H9 (cell line): ENCODE measurements at regions not wholly inside any gene's neighbourhood (a gene's known extent, or its start where the extent isn't known, plus 50 kb on each side); places are given as distances from the start of the nearest gene placed in this dataset.

Source experiments
- DNase-seq: peaks from one replicate; pipeline ENCODE4 v3.0.0-alpha.2; 2017
- H2AFZ ChIP-seq: one replicate; pipeline ENCODE4 v1.6.1; 2013; ENCODE audit warnings: mild to moderate bottlenecking, low read length, control low read depth, moderate library complexity
- H2AK5ac ChIP-seq: 2 replicates; pipeline ENCODE4 v1.6.1; 2013; ENCODE audit warnings: low read length, control low read depth, mixed read lengths; ENCODE audit not compliant: insufficient read length
- H2BK120ac ChIP-seq: one replicate; pipeline ENCODE4 v1.6.1; 2013; ENCODE audit warnings: low read depth, mild to moderate bottlenecking, low read length, control low read depth, inconsistent platforms; ENCODE audit not compliant: poor library complexity, severe bottlenecking
- H2BK12ac ChIP-seq: 2 replicates; pipeline ENCODE4 v1.6.1; 2013; ENCODE audit warnings: low read length, control low read depth, mixed read lengths, low read depth; ENCODE audit not compliant: insufficient read length
- H2BK15ac ChIP-seq: 2 replicates; pipeline ENCODE4 v1.6.1; 2013; ENCODE audit warnings: low read depth, low read length, control low read depth
- H2BK20ac ChIP-seq: one replicate; pipeline ENCODE4 v1.6.1; 2013; ENCODE audit warnings: low read depth, mild to moderate bottlenecking, low read length, control low read depth, inconsistent platforms; ENCODE audit not compliant: poor library complexity, severe bottlenecking
- H2BK5ac ChIP-seq: 2 replicates; pipeline ENCODE4 v1.6.1; 2013; ENCODE audit warnings: low read length, control low read depth, mixed read lengths; ENCODE audit not compliant: insufficient read length
- H3K14ac ChIP-seq: 2 replicates; pipeline ENCODE4 v1.6.1; 2013; ENCODE audit warnings: low read length, control low read depth; ENCODE audit not compliant: insufficient read depth
- H3K18ac ChIP-seq: 2 replicates; pipeline ENCODE4 v1.6.1; 2013; ENCODE audit warnings: low read depth, mild to moderate bottlenecking, mixed read lengths, low read length, control low read depth; ENCODE audit not compliant: insufficient read length
- H3K23ac ChIP-seq: 2 replicates; pipeline ENCODE4 v1.6.1; 2013; ENCODE audit warnings: low read length, control low read depth, mixed read lengths, low read depth; ENCODE audit not compliant: insufficient read length
- H3K23me2 ChIP-seq: 2 replicates; pipeline ENCODE4 v1.6.1; 2013; ENCODE audit warnings: low read depth, mild to moderate bottlenecking, mixed read lengths, low read length, control low read depth; ENCODE audit not compliant: insufficient read length, poor library complexity, severe bottlenecking
- H3K27ac ChIP-seq: 2 replicates; pipeline ENCODE4 v1.5.1; 2013; ENCODE audit warnings: low read length, control low read depth, mixed read lengths, low read depth; ENCODE audit not compliant: insufficient read length
- H3K27me3 ChIP-seq: 2 replicates; pipeline ENCODE4 v1.6.1; 2013; ENCODE audit warnings: low read length, control low read depth, inconsistent platforms; ENCODE audit not compliant: insufficient read depth
- H3K4ac ChIP-seq: 2 replicates; pipeline ENCODE4 v1.6.1; 2013; ENCODE audit warnings: low read depth, mild to moderate bottlenecking, control low read depth, inconsistent platforms, low read length, moderate library complexity
- H3K4me1 ChIP-seq: 2 replicates; pipeline ENCODE4 v1.6.1; 2013; ENCODE audit warnings: low read length, control low read depth, inconsistent platforms; ENCODE audit not compliant: insufficient read depth
- H3K4me2 ChIP-seq: 2 replicates; pipeline ENCODE4 v1.6.1; 2013; ENCODE audit warnings: low read length, control low read depth, mixed read lengths; ENCODE audit not compliant: insufficient read length, insufficient read depth
- H3K56ac ChIP-seq: 2 replicates; pipeline ENCODE4 v1.6.1; 2013; ENCODE audit warnings: low read depth, mild to moderate bottlenecking, mixed read lengths, low read length, control low read depth; ENCODE audit not compliant: insufficient read length
- H3K79me1 ChIP-seq: 2 replicates; pipeline ENCODE4 v1.6.1; 2013; ENCODE audit warnings: low read depth, mild to moderate bottlenecking, moderate library complexity, low read length, control low read depth, inconsistent platforms; ENCODE audit not compliant: insufficient read depth, poor library complexity, severe bottlenecking
- H3K79me2 ChIP-seq: 2 replicates; pipeline ENCODE4 v1.6.1; 2013; ENCODE audit warnings: low read length, control low read depth, inconsistent platforms; ENCODE audit not compliant: insufficient read depth
- H3K9ac ChIP-seq: 2 replicates; pipeline ENCODE4 v1.6.1; 2013; ENCODE audit warnings: low read length, control low read depth, mixed read lengths; ENCODE audit not compliant: insufficient read length; ENCODE audit errors: extremely low read depth
- H3K9me3 ChIP-seq: one replicate; pipeline ENCODE4 v1.6.1; 2013; ENCODE audit warnings: low read depth, low read length, inconsistent platforms; ENCODE audit not compliant: control insufficient read depth
- H3T11ph ChIP-seq: one replicate; pipeline ENCODE4 v1.6.1; 2013; ENCODE audit warnings: mild to moderate bottlenecking, low read length, control low read depth, inconsistent platforms
- H4K20me1 ChIP-seq: one replicate; pipeline ENCODE4 v1.6.1; 2013; ENCODE audit not compliant: control insufficient read depth, insufficient read length, insufficient read depth
- H4K5ac ChIP-seq: 2 replicates; pipeline ENCODE4 v1.6.1; 2013; ENCODE audit warnings: low read depth, mild to moderate bottlenecking, mixed read lengths, low read length, control low read depth; ENCODE audit not compliant: insufficient read length
- H4K8ac ChIP-seq: replicated peaks from 2 replicates; pipeline ENCODE4 v1.6.1; 2013; ENCODE audit warnings: low read length, control low read depth, mixed read lengths, low read depth; ENCODE audit not compliant: insufficient read length
- H4K91ac ChIP-seq: 2 replicates; pipeline ENCODE4 v1.6.1; 2013; ENCODE audit warnings: low read depth, mild to moderate bottlenecking, moderate library complexity, mixed read lengths, low read length, control low read depth; ENCODE audit not compliant: insufficient read length
- H3K27ac Mint-ChIP-seq, 3 experiments: 2 replicates in 2 of 3; 3 replicates in 1 of 3; pipeline ENCODE4 v1.8.0; 2020 to 2021; ENCODE audit warnings: mixed read lengths in 3 of 3, mild to moderate bottlenecking in 1 of 3, moderate library complexity in 1 of 3
- H3K27me3 Mint-ChIP-seq: 2 replicates; pipeline ENCODE4 v1.8.0; 2021; ENCODE audit warnings: low read depth, mild to moderate bottlenecking, moderate library complexity, mixed read lengths
- H3K36me3 Mint-ChIP-seq, 3 experiments: 2 replicates in 2 of 3; 3 replicates in 1 of 3; pipeline ENCODE4 v1.8.0; 2020 to 2021; ENCODE audit warnings: low read depth in 3 of 3, mixed read lengths in 3 of 3; ENCODE audit not compliant: insufficient read depth in 1 of 3
- H3K4me1 Mint-ChIP-seq, 2 experiments: 2 replicates each; pipeline ENCODE4 v1.8.0; 2020; ENCODE audit warnings: mixed read lengths in 2 of 2
- H3K4me3 Mint-ChIP-seq, 2 experiments: 2 replicates in 1 of 2; 3 replicates in 1 of 2; pipeline ENCODE4 v1.8.0; 2020 to 2021; ENCODE audit warnings: mild to moderate bottlenecking in 2 of 2, mixed read lengths in 2 of 2, moderate library complexity in 1 of 2
- H3K9me3 Mint-ChIP-seq, 2 experiments: 2 replicates in 1 of 2; 3 replicates in 1 of 2; pipeline ENCODE4 v1.8.0; 2020; ENCODE audit warnings: mild to moderate bottlenecking in 2 of 2, mixed read lengths in 2 of 2, moderate library complexity in 1 of 2
- CTCF ChIP-seq: fragments of 200-600 bp; sonication (generic); conservative IDR thresholded peaks from 3 replicates; pipeline ENCODE4 v1.8.0; 2021; ENCODE audit warnings: antibody characterized with exemption, mild to moderate bottlenecking
- WGBS: extraction: QIAGEN DNeasy Blood & Tissue Kit; methylation state at CpG from one replicate; pipeline ENCODE4 v1.1.7; 2013; ENCODE audit warnings: missing lambda C conversion rate, low lambda C conversion rate, mixed read lengths; ENCODE audit not compliant: insufficient read length; ENCODE audit errors: extremely low coverage; 5-methylcytosine and 5-hydroxymethylcytosine counted together

DNA sequence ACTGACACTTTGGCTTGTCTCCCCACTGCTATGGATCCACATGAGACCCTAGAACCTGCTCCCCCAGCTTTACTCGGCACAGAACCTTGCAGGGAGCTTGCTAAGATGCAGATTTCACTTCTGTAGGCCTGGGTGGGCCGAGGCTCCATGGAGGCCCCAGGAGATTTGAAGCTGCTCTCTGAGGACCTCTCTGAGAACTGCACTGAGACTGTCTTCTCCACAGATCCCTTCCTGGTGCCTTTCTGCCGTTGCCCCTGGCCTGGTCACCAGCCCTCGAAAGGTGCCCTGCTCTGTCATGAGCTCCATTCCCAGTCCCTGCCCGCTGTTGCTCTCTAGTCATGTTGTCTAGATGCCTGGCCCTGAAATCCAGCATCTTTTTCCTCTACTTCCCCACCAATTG is 588.4 kb downstream of the AJAP1 start:
- Histone ChIP-seq H3T11ph (no peak overlapping the region), H4K8ac (no peak overlapping the region), H3K9me3 (no peaks in the 10 kb centered on the region), H3K14ac (no peak overlapping the region), H2BK5ac (no peak overlapping the region), H2BK12ac (no peak overlapping the region), H4K5ac (no peak overlapping the region), H3K79me2 (no peaks in the 10 kb centered on the region), H4K91ac (no peak overlapping the region), H3K4me2 (no peak overlapping the region), H3K56ac (no peak overlapping the region), H3K23me2 (no peaks in the 10 kb centered on the region), H3K27ac (no peak overlapping the region), H3K9ac (no peak overlapping the region), H2BK20ac (no peak overlapping the region), H4K20me1 (no peaks in the 10 kb centered on the region), H3K4me1 (no peaks in the 10 kb centered on the region), H2BK120ac (no peak overlapping the region), H2AK5ac (no peak overlapping the region), H3K4ac (no peak overlapping the region), H3K18ac (no peak overlapping the region), H2AFZ (no peak overlapping the region), H2BK15ac (no peak overlapping the region), H3K27me3 (no peaks in the 10 kb centered on the region), H3K79me1 (no peaks in the 10 kb centered on the region), H3K23ac (no peak overlapping the region)
- no peak for TF ChIP-seq CTCF
- Mint-ChIP-seq H3K27me3 (peaks cover 80% of the 10 kb centered on the region), H3K27ac (peak overlapping the region in 1 of 3 experiments; percentile 60; a peak in 1 of 7 replicates), H3K4me3 (no peak overlapping the region), H3K4me1 (peaks cover 0 to 10% of the 10 kb centered on the region in 2 experiments; a peak in 2 of 4 replicates), H3K36me3 (peaks cover 0 to 4% (median 0%) of the 10 kb centered on the region in 3 experiments; a peak in 2 of 7 replicates), H3K9me3 (peaks cover 9 to 11% of the 10 kb centered on the region in 2 experiments; a peak in 3 of 5 replicates)
- no peak for DNase-seq
- no CpG with 5 or more reads among the region's 5 CpGs for WGBS
